NCI-H446 (cell line): ENCODE measurements at regions not wholly inside any gene's neighbourhood (a gene's known extent, or its start where the extent isn't known, plus 50 kb on each side); places are given as distances from the start of the nearest gene placed in this dataset.

Source experiments
- DNase-seq, 2 experiments: peaks; one replicate each; lab custom pipeline; 2025; lab: John Stamatoyannopoulos, UW

DNA sequence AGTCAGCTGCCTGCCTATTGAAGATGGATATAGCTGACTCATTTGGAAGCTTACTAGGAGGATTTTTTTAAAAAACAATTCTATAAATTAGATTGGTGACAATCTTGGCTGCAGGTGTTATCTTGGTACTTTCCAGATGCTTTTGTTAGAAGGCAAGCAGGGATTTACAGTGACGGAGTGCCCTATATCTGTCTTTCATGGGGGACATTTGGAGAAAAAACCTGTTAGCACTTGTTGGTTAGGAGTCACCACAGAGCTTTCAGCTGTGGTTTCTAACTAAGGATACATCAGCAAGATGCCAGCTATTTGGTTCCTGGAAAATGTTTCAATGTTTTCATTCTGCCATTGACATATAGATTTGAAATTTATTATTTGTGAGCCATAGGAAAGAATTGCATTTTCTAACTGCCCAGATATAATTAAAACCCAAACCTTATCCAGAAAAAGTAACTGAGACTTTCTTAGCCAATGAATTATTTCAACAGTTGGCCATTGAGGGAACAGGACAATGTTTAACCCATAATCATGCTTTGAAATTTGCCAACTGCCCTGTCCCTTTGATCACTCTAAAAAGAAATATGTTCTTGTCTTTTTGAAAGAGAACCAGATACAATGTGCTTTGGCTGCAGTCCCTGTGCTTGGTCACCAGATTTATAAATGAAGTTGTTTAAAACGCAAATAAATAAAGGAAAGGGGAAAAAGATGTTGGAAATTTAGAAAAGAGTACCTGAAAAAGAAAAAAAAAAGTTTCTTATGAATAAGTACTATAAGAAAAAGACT, 761.0 kb upstream of the CXADR start:
- DNase-seq, result no peak

DNA sequence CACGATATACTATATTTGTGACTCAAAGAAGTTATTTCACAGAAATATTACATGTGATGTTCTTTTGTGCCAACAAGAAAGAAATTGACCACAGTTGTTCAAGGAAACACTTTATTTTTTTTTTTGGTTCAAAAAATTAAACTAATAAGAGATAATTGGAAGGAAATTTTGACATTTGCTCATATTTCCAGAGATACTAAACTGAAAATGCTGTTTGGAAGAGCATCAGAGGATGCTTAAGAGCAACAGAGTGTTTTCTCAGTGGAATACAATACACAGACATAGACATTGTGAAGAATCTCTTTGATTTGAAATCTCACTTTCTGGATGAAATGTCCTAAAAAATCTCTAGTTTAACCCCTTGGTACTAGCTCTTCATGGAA, 760.4 kb upstream of the CXADR start:
- no peak for DNase-seq

- DNase-seq, result no peak
These were observed 757.8 kb upstream of the CXADR start for GRCh38 chr21:16755061-16755460.

GRCh38 chr21:16767201-16767600, 745.6 kb upstream of the CXADR start:
- no peak for DNase-seq

GRCh38 chr21:16768096-16768495, 744.7 kb upstream of the CXADR start:
- no peak for DNase-seq

- DNase-seq, result no peak
These were observed 742.6 kb upstream of the CXADR start for GRCh38 chr21:16770266-16770665.

- no peak for DNase-seq
These were observed 739.6 kb upstream of the CXADR start for GRCh38 chr21:16773206-16773605.

DNA sequence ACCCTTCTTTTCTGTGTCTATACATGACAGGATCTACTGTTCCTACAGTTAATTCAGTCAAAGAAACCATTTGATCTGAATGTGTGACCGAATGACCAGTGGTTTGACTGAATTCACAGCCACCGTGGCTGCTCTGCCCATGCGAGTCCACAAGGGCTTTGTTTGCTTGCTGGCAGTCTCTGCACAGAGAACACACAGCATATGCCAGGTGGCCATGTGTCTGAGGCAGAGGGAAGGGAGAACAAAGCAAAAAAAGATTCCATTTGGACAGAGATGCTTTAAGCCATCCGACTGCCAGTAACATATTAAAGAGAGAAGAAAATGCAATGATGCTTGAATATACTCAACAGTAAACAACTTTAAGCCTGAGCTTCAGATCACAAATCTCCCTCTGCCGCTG, 737.8 kb upstream of the CXADR start:
- DNase-seq, result peak; percentile 43 to 73

DNA sequence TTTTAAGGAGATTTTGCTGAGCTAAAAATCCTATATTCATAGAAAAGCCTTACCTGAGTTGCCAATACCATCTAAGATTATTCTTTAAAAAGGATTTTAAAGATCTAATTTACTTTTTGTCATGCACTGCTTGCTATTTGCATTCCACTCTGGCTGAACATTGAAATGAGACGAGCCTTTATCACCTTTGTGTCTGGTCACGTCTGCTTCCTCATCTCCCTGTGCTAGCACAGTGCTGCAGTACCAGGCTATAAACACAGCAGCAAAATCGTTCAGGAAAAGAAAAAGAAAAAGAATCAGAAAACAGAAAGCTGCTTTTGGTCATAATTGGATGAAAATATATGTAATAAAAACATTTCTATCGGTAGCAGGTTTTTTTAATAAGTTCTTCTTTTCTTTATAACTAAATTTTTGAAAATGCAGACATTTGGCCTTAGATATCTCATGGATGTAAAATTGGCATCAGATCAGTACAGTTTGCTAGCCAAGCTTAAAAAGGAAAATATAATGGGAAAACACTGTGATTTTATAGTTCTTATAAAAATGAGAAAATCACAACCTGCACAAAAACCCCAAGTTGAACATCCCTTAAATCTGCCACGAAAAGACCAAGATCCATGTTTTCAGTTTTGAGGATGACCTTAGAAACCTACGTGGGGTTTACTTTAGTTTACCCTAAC, 735.7 kb upstream of the CXADR start:
- no peak for DNase-seq

DNA sequence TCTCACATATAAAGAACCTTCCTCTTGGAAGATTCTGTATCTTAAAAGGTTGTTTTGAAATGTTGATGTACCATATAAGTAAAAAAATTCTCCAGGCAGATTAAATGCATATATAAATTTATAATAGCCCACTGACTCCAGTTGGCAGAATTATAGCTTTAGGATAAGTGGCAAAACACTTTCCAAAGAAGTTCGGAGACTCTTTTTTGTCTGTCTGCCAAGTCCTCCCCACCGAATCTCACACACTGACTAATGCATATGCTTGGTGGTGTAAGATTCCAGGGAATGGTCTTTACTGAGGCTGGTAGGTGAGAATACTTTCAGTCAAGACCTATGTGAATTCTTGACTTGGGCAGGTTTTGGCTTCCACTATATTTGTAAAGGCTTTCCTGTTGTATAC, 724.3 kb upstream of the CXADR start:
- DNase-seq, result no peak

DNA sequence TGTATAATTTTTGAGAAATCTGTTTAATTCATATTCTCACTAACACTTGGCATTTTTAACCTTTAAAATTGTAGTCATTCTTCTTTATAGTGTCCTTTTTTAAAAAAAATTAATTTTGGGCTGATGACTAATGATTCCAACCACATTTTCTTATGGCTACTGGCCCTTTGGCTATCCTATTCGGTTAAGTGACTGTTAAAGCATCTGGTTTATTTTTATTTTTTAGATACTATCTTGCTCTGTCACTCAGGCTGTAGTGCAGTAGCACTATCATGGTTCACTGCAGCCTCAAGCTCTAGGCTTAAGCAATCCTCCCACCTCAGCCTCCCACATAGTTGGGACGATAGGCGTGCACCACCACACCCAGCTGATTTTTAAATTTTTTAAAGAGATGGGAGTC, 723.2 kb upstream of the CXADR start:
- no peak for DNase-seq

GRCh38 chr21:16792101-16792500, 720.7 kb upstream of the CXADR start:
- no peak for DNase-seq

DNA sequence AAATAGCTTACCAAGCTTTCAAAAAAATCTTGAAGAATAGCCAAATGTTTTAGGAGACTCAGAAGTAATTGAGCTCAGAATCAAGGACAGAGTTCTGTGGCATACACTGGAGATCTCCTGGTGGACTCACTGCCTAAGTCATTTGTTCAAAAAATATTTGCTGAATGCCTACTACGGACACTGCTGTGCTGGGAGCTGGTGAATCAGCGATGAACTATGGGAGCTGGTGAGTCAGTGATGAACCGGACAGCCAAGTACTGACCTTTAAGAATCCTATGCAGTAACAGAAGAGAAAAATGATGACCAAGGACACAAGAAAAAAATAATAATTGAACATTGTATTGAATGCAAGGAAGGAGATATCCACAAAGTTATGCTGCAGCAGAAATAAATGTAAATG, 717.9 kb upstream of the CXADR start:
- no peak for DNase-seq

- no peak for DNase-seq
These were observed 716.1 kb upstream of the CXADR start for GRCh38 chr21:16796776-16797175.

GRCh38 chr21:16797540-16797939, 715.3 kb upstream of the CXADR start:
- DNase-seq, result peak; percentile 21 to 43

GRCh38 chr21:16797966-16798365, 714.9 kb upstream of the CXADR start:
- DNase-seq, result no peak

- no peak for DNase-seq
These were observed 712.1 kb upstream of the CXADR start for GRCh38 chr21:16800536-16801275.

DNA sequence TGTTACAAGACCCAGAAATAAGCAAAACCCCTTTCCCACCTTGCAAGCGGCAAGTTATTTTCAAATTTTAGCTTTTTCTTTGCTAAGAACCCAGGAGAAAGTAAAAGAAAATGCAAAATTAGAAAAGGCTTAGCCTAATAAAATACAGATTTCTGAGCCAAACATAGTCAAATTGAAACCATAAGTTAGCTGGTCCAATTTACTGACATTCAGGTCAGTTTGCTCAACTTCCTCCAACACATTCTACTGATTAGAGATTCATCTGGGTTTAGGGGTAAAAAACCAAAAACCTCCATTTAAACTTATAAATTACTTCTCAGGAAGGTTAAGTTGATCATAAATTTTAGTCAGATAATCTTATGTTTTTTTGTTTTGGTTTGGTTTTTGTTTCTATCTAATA, 701.8 kb upstream of the CXADR start:
- no peak for DNase-seq

GRCh38 chr21:16811970-16812369, 700.9 kb upstream of the CXADR start:
- DNase-seq, result no peak

DNA sequence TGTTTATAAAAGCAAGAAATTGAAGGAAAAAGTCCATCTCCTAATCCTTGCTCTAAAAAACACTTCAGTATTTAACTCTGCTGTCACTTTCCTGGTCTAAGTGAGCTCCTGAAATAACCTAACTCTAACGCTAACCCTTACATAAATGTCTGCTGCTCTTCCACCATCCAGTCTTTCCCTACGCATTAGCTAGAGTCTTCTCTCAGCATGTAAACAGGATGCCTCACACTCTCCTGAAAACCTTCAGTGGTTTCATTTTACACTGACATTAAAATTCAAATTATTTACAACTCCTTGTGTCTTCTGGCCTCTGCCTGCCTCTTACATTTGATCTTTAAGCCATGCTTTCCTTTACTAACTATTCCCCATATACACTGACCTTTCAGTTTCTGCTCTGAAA, 697.6 kb upstream of the CXADR start:
- DNase-seq, result no peak

GRCh38 chr21:16821588-16821987, 691.3 kb upstream of the CXADR start:
- no peak for DNase-seq

DNA sequence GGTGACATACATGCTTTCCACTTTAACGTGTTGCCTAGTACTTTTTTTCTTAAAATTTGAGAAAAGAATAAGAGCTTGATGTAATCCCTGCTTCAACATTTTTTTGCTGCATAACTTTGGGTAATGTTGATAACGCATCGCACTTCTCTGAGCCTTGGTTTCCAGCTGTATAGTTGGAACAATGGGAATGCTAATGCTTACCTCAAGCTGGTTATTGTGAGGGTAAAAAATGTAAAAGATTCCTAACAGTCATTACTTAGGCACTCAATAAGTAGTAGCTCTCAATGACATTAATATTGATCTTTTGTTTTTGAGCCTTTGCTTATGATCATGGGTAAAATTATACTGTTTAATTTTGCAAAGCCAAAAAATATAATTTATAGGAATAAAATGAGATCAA, 683.3 kb upstream of the CXADR start:
- DNase-seq, result no peak

DNA sequence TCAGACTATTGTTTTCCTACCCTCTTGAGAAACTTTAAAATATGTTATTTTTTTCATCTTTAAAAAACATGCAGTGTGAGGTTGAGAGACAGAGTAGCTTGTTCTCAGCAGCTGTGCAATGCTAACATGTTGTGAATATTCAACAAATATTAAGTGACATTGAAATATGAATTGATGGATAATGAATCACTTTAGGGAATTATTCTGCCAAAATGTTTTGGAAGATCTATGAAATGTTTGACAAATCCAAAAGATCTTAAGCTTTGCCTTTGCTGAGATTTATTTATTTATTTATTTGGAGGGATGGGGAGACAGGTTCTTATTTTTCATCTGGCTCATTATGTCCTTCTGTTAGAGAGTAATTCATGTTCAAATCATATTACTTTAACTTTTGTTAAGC, 680.1 kb upstream of the CXADR start:
- DNase-seq, result no peak
